ENCODE measurements at regions not wholly inside any gene's neighbourhood (a gene's known extent, or its start where the extent isn't known, plus 50 kb on each side); places are given as distances from the start of the nearest gene placed in this dataset.
"Not testable (repeated sequence)": the region's sequence is repeated elsewhere in the genome, so short reads cannot be mapped to it uniquely, and the experiment has no call there.

GRCh38 chr4:163697121-163697520 is 202.6 kb downstream of the TMA16 start:
- DNase-seq = peak; percentile 68

GRCh38 chr4:163700383-163700782 is 205.9 kb downstream of the TMA16 start:
- DNase-seq = not testable (repeated sequence)

- DNase-seq = peak; percentile 91
Observed at GRCh38 chr4:163701916-163702315, 207.4 kb downstream of the TMA16 start.

DNA sequence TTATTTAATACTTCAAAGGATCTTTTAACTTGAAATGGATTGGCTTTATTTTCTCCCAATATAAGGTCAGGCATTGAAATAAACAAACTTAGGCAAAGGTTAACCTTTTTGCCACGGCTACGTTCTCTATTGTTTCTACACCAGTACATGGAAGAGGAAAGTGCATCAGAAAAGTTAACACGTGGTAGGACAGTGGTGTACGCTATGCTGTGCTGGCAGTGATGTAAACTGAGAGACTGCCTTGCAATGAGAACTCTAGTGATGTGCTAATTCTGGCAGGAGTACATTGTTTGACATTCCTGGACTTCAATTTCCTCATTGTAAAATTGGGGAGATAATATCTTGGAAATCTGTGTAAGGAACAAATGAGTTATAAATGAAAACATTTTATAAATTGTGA is 208.2 kb downstream of the TMA16 start:
- peak; percentile 32 for DNase-seq

DNA sequence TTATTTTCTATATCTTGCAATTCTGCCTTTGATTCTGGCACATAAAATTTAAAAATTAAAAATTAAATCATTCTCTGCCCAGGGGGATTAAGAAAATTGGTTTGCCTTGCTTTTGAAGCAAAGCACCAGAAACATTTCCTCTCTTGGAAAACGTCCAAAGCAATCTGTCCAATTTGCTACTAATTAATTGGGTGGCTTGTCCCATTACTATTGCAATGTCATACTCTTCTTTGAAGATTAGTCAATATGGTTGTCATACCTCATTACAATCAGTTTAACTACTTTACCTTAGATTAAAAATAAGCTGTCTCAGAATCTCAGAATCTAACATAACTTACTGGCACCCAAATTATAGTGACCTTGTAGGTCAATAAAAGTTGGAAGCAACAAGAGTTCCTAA is 208.8 kb downstream of the TMA16 start:
- DNase-seq = no peak

GRCh38 chr4:163707873-163708272 is 213.4 kb downstream of the TMA16 start:
- no peak for DNase-seq

DNA sequence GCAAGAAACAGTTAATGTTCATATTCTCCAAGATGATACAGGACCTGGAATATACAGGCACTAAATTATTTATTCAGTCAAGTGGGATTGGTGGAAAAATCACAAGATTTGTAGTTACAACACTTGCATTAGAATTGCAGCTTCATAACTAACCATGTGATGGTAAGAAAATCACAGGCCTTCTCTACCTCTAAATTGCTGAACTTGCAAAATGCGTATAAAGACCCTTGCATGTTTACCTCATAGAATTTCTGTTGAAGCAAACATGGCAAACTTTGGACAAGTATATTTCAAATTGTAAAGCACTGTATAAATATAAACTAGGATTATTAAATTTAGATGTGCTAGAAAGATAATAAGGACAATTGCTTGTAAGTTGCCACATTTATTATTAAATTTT is 215.1 kb downstream of the TMA16 start:
- no peak for DNase-seq

DNA sequence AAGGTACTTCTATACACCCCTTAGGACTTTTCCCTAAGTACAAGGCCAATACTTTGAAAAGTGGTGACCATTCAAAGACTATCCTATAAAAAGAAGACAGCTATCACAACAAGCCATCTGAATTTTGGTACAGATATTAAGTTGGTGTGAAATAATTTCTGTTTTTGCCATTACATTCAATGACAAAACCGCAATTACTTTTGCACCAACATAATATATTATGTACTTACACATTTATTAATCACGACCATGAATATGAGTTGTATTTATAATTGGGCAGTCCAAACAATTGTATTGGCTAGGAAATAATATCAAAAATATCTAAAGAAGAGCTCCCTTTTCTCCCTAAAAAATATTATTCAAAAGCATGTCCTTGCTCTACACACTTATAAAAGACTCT is 215.7 kb downstream of the TMA16 start:
- no peak for DNase-seq

DNA sequence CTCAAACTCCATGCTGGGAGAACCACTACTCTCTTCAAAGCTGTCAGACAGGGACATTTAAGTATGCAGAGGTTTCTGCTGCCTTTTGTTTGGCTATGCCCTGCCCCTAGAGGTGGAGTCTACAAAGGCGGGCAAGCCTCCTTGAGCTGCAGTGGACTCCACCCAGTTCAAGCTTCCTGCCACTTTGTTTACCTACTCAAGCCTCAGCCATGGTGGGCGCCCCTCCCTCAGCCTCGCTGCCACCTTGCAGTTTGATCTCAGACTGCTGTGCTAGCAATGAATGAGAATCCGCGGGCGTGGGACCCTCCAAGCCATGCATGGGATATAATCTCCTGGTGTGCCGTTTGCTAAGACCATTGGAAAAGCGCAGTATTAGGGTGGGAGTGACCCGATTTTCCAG is 230.0 kb downstream of the TMA16 start:
- not testable (repeated sequence) for DNase-seq

DNA sequence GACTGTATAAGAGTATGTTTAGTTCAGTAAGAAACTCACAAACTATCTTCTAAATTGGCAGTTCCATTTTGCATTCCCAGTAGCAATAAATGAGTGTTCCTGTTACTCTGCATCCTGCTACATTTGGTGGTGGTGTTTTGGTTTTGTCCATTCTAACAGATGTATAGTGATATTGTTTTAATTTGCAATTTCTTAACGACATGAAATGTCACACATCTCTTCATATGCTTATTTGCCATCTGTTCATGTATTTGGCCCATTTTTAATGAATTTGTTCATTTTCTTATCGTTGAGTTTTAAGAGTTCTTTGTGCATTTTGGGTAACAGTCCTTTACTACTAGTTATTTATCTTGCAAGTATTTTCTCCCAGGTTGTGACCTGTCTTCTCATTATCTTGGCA is 232.2 kb downstream of the TMA16 start:
- DNase-seq = no peak

DNA sequence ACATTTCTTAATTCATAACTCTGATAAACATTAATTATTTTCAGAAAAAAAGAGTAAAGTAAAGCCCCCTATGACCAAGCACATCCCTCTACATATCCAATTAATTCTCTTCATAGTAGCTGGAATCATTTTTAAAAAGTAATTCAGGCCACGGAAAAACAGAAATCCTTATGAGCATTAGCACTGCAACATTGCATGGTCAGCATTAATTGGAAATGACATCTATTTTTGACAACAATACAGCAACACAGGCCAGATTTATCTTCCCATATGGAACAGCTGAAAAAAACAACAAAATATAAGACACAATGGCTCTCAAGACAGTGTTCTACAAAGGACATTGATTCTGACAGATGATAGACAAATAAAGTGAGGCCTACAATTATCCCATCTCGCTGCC is 236.6 kb downstream of the TMA16 start:
- no peak for DNase-seq

- DNase-seq = no peak
Observed at GRCh38 chr4:163732473-163732872, 238.0 kb downstream of the TMA16 start.

DNA sequence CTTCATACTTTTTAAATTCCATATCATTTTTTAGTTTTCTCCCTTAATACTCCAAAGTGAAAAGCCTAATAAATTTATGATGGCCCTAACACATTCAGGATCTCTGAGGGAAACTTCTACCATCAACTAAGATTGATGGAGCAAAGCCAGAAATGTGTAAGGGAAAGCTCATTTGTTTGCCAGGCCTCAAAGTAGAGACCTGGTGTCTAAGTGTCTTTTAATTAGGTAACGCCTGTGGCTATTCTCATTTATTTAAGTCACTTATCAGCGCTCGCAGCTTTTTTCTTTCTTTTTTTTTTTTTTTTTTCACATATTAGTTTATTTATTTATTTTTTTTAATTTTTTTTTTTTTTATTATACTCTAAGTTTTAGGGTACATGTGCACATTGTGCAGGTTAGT is 242.4 kb downstream of the TMA16 start:
- DNase-seq = no peak

- not testable (repeated sequence) for DNase-seq
Observed at GRCh38 chr4:163737846-163738245, 243.4 kb downstream of the TMA16 start.

- DNase-seq = no peak
Observed at GRCh38 chr4:163738521-163738920, 244.0 kb downstream of the TMA16 start.

DNA sequence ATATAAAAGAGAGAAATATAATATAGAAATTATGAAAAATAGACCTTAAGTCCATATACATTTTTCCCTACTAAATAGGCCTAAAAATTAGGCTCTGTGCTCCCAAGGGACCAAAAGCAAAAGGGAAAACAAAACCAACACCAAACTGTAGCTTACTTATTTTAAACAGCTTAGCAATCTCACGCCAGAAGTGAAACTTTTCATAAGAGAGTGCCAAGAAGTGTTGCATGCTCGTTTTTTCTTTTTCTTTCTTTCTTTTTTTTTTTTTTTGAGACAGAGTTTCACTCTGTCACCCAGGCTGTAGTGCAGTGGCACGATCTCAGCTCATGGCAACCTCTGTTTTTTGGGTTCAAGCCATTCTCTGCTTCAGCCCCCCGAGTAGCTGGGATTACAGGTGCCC is 250.4 kb downstream of the TMA16 start:
- no peak for DNase-seq

DNA sequence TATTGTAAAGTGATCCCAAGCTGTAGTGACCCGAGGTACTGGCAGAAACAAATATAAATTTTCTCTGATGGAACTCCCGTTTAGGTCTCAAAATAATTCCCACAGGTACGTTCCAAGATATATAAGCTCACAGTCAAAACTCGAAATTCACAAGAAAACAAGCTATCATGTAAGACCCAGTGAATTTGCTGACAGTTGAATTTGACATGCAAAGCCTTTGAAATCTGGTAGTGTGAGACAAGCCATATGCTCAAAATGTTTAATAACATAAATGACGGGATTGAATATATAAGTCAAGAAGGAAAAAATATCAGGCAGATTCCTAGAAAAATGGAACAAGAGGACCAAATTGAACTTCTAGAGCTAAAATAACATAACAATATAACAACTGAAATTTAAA is 252.8 kb downstream of the TMA16 start:
- no peak for DNase-seq

DNA sequence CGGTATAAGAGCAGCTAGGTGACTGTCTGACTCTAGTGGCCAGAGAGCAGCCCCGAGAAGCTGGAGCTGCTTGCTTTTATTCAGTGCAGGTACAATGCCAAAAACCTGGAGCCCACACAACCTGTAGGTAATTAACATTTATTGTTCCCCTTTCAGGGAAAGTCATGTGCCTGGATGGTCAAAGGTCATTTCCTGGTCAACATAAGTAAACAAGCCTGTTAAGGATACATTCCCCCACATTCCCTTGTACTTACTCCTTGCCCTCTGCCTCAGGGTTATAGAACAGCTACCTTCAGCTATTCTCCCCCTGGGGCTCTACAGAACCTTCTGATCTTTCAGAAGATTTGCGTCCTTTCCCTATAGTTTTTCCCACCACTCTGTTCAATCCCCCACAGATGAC is 253.4 kb downstream of the TMA16 start:
- no peak for DNase-seq

GRCh38 chr4:163748449-163748848 is 254.0 kb downstream of the TMA16 start:
- no peak for DNase-seq

- peak; percentile 27 for DNase-seq
Observed at GRCh38 chr4:163755013-163755412, 260.5 kb downstream of the TMA16 start.

DNA sequence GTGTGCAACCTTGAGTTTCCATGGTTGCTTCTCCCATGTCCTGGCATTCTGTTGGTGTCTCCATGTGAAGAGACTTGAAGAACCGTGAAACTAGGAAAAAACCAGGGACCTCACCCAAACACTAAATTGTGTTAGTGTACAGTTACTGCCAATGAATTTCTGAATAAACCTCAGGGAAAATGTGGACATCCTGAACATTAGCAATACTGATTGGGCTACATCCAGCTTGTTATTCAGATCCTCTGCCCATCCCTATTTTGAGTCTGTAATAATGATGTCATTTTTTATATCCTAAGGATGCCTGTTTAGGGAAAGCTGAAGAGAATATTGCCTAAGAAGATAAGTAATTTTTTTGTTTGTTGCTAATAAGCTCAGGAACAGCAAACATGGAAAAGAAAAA is 262.7 kb downstream of the TMA16 start:
- DNase-seq = no peak

DNA sequence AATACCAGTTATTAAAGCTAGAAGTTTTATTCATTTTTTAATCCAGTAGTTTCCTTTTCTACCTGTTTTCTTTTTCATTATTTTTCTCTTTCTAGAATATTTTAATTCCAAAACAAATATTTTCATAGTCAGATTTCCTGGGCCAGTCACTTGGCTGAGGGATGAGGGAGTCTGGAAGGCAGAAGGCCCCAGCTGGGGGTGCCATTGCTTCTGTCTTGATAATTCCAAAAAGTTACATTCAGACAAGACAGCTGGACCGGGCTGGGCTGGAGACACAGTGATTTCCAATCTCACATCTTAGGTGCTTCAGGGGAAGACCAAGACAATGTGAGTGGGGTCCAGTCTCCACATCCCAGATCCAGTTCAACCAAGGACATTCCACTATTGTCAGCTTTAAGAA is 263.5 kb downstream of the TMA16 start:
- no peak for DNase-seq

- no peak for DNase-seq
Observed at GRCh38 chr4:163762741-163763140, 268.3 kb downstream of the TMA16 start.

DNA sequence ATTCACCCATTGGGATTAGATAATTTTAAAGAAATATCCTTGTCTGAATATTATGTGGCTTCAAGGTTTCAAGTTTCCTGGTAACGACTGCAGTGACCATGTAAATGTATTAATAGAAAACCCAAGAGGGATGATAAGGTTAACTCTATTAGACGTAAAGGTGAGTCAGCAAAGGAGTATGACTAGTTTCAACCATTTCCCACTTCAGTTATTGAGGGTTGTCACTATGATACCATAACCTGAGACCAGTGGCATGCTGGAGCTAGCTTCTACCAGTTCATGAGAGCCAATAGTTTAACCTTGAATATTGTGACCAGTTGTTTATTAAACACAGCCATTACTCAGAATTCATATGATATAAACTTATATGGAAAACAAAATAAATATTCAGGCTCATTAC is 270.1 kb downstream of the TMA16 start:
- no peak for DNase-seq

GRCh38 chr4:163768014-163768413 is 273.5 kb downstream of the TMA16 start:
- DNase-seq = no peak

- DNase-seq = no peak
Observed at GRCh38 chr4:163772238-163772637, 277.7 kb downstream of the TMA16 start.

Data from fibroblast of upper back skin (primary cell).